CD4-positive, CD25-positive, alpha-beta regulatory T cell (primary cell): ENCODE measurements at regions not wholly inside any gene's neighbourhood (a gene's known extent, or its start where the extent isn't known, plus 50 kb on each side); places are given as distances from the start of the nearest gene placed in this dataset.

Experiments
- ATAC-seq, 2 donors: fragments of 150-1000 bp; cut with Tn5 transposase; one replicate each; pipeline ENCODE4 v1.10.0; 2021; ENCODE audit warnings: low read depth in 2 of 2, moderate number of reproducible peaks in 2 of 2, moderate library complexity in 1 of 2
- DNase-seq, 3 donors: peaks; one replicate each; pipeline versions ENCODE4 v3.0.0 to v3.0.0-alpha.2; 2012 to 2022; ENCODE audit warnings: mixed read lengths in 1 of 3
- H3K27ac ChIP-seq: one replicate; pipeline ENCODE4 v1.7.0; 2013; ENCODE audit warnings: mild to moderate bottlenecking, low read length; ENCODE audit not compliant: insufficient read depth, poor library complexity, severe bottlenecking
- H3K27me3 ChIP-seq: one replicate; pipeline ENCODE4 v1.7.0; 2013; ENCODE audit warnings: low read length; ENCODE audit not compliant: control insufficient read depth, insufficient read depth
- H3K36me3 ChIP-seq: one replicate; pipeline ENCODE4 v1.7.0; 2013; ENCODE audit warnings: mild to moderate bottlenecking, low read length, moderate library complexity; ENCODE audit not compliant: control insufficient read depth, insufficient read depth
- H3K4me1 ChIP-seq: 2 replicates; pipeline ENCODE4 v1.7.0; 2013; ENCODE audit warnings: mild to moderate bottlenecking, low read length; ENCODE audit not compliant: insufficient read depth, control insufficient read depth, poor library complexity, severe bottlenecking
- H3K4me3 ChIP-seq: one replicate; pipeline ENCODE4 v1.7.0; 2013; ENCODE audit warnings: low read depth, mild to moderate bottlenecking, low read length, moderate library complexity
- H3K9me3 ChIP-seq, 2 experiments: 1 replicate in 1 of 2; 2 replicates in 1 of 2; pipeline ENCODE4 v1.7.0; 2013; ENCODE audit warnings: low read length in 2 of 2, mild to moderate bottlenecking in 1 of 2, moderate library complexity in 1 of 2; ENCODE audit not compliant: control insufficient read depth in 2 of 2
- H3K27ac Mint-ChIP-seq, 3 donors: one replicate each; pipeline ENCODE4 v1.8.0; 2020 to 2022; ENCODE audit warnings: mild to moderate bottlenecking in 3 of 3, mixed read lengths in 3 of 3, moderate library complexity in 2 of 3
- H3K27me3 Mint-ChIP-seq: one replicate; pipeline ENCODE4 v1.8.0; 2022; ENCODE audit warnings: mild to moderate bottlenecking, mixed read lengths
- H3K36me3 Mint-ChIP-seq: one replicate; pipeline ENCODE4 v1.8.0; 2020; ENCODE audit warnings: mixed read lengths
- H3K4me1 Mint-ChIP-seq, 4 donors: one replicate each; pipeline ENCODE4 v1.8.0; 2020 to 2022; ENCODE audit warnings: mixed read lengths in 4 of 4, mild to moderate bottlenecking in 1 of 4
- H3K4me3 Mint-ChIP-seq, 4 donors: one replicate each; pipeline ENCODE4 v1.8.0; 2020 to 2022; ENCODE audit warnings: mild to moderate bottlenecking in 4 of 4, mixed read lengths in 4 of 4, moderate library complexity in 3 of 4
- H3K9me3 Mint-ChIP-seq, 7 donors: one replicate each; pipeline ENCODE4 v1.8.0; 2020 to 2022; ENCODE audit warnings: mixed read lengths in 7 of 7, mild to moderate bottlenecking in 3 of 7, moderate library complexity in 2 of 7

DNA sequence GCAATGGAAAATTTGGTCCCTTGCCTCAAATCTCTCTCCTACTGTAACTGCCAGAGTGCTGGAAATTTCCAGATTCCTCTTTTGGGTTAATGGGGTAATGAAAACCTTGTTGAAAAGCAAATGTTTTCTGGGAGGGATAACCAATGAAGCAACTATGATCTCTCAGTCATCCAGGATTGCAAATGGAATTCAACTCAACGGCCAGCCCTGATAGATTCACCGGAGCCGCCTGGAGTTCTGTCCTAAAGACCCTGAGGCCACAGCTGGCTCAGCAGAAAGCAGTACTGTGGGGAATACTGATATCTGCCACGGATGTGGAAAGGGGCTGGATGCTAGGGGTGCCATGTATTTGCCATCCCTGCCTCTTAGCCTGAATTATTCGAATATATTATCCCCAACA, 167.8 kb downstream of the NRP2 start:
- peaks cover 5% of the 10 kb centered on the region for H3K27me3 Mint-ChIP-seq
- H3K4me3 ChIP-seq: no peak overlapping the region
- no peaks in the 10 kb centered on the region for H3K27me3 ChIP-seq

DNA sequence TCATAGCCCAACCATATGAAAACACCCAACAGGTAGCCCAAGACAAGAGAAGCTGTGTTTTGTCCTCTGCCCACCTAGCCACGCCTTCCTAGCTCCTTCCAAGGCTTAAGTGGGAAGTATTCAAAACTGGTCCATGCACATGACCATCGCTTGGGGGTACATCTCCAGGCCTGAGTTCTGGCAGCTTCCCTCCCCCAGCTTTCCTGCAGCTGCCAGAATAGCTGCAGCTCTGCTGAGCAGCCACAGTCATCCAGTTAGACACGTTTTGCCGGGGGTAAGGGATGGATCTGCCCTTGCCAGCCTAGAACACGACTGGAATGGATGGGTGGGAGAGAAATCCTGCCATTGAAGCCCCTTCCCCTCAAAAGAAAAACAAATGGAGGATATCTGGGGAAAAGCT, 166.8 kb downstream of the NRP2 start:
- Mint-ChIP-seq H3K4me3 (no peak overlapping the region), H3K9me3 (peaks cover 0 to 5% (median 0%) of the 10 kb centered on the region in 7 donors), H3K36me3 (no peaks in the 10 kb centered on the region), H3K27ac (no peak overlapping the region), H3K27me3 (peaks cover 5% of the 10 kb centered on the region), H3K4me1 (no peaks in the 10 kb centered on the region)
- DNase-seq: no peak
- Histone ChIP-seq H3K36me3 (no peaks in the 10 kb centered on the region), H3K4me1 (no peaks in the 10 kb centered on the region), H3K27me3 (no peaks in the 10 kb centered on the region), H3K27ac (no peak overlapping the region), H3K9me3 (no peaks in the 10 kb centered on the region), H3K4me3 (no peak overlapping the region)
- no peak for ATAC-seq

More for the DNA sequence above, 167.8 kb downstream of the NRP2 start:
- H3K9me3 Mint-ChIP-seq: peaks cover 0 to 5% (median 0%) of the 10 kb centered on the region in 7 donors
- H3K27ac ChIP-seq: no peak overlapping the region
- no peaks in the 10 kb centered on the region for H3K4me1 Mint-ChIP-seq
- no peaks in the 10 kb centered on the region for H3K36me3 Mint-ChIP-seq
- peak overlapping the region in 1 of 3 donors; percentile 16 for H3K27ac Mint-ChIP-seq
- H3K4me3 Mint-ChIP-seq: no peak overlapping the region
- no peaks in the 10 kb centered on the region for H3K36me3 ChIP-seq
- H3K4me1 ChIP-seq: no peaks in the 10 kb centered on the region
- no peaks in the 10 kb centered on the region for H3K9me3 ChIP-seq
- no peak for ATAC-seq
- no peak for DNase-seq

- Mint-ChIP-seq H3K4me1 (no peaks in the 10 kb centered on the region), H3K27ac (no peak overlapping the region), H3K4me3 (no peak overlapping the region), H3K27me3 (peaks cover 5% of the 10 kb centered on the region), H3K36me3 (no peaks in the 10 kb centered on the region), H3K9me3 (peaks cover 0 to 5% (median 0%) of the 10 kb centered on the region in 7 donors)
- H3K4me3 ChIP-seq: no peak overlapping the region
- no peak overlapping the region for H3K27ac ChIP-seq
- no peak for ATAC-seq
- H3K36me3 ChIP-seq: no peaks in the 10 kb centered on the region
- DNase-seq: no peak
- no peaks in the 10 kb centered on the region for H3K4me1 ChIP-seq
- H3K27me3 ChIP-seq: no peaks in the 10 kb centered on the region
- no peaks in the 10 kb centered on the region for H3K9me3 ChIP-seq
Observed at GRCh38 chr2:205848601-205849000, 166.3 kb downstream of the NRP2 start.
